ENCODE measurements at regions not wholly inside any gene's neighbourhood (a gene's known extent, or its start where the extent isn't known, plus 50 kb on each side); places are given as distances from the start of the nearest gene placed in this dataset.
A peak's percentile ranks its signal among the peaks of the same experiment; 100 is the strongest.

DNA sequence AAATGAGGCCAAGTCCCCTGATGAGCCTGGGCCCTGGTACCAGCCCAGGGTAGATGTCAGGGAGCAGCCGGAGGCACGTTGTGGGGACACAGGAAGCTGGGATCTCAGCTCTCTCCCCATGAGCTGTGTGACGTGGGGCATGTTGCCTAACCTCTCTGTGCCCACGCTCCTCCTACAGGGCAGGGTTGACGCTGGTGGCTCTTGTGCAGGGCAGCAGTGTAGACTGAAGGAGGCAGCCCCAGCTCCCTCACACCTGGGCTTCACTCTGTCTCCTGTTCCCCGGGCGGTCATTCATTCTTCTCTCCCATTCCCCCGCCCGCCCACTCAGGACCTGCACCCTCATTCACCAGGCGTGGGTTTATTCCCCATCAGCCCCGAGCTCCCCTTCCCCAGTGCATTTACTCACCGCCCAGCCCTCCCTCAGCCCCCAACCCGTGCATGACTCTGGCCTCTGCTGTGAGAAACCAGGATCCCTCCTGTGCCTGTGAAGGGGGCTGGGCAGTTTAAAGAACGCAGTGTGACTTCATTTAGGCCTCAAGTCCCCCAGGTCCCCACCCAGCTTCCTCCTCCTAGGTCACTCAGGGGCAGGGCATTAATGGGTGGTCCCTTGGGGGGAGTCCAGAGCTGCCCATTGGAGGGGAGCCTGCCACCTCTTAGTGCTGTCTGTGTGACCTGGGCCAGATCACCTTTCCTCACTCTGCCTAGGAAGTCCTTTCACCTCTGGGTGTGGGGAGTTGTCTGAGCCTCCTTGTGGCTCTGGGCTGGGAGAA is 285.7 kb downstream of the PTPRU start:
- DNase-seq = no peak
- Histone ChIP-seq H3K36me3 (no peaks in the 10 kb centered on the region), H3K27me3 (ENCODE audit: insufficient read depth, low read depth, severe bottlenecking) (no peaks in the 10 kb centered on the region), H3K4me3 (ENCODE audit: low read depth, low read length) (no peak overlapping the region), H3K27ac (no peak overlapping the region), H3K9me3 (ENCODE audit: severe bottlenecking) (no peaks in the 10 kb centered on the region)
- TF ChIP-seq, protein P1, sequence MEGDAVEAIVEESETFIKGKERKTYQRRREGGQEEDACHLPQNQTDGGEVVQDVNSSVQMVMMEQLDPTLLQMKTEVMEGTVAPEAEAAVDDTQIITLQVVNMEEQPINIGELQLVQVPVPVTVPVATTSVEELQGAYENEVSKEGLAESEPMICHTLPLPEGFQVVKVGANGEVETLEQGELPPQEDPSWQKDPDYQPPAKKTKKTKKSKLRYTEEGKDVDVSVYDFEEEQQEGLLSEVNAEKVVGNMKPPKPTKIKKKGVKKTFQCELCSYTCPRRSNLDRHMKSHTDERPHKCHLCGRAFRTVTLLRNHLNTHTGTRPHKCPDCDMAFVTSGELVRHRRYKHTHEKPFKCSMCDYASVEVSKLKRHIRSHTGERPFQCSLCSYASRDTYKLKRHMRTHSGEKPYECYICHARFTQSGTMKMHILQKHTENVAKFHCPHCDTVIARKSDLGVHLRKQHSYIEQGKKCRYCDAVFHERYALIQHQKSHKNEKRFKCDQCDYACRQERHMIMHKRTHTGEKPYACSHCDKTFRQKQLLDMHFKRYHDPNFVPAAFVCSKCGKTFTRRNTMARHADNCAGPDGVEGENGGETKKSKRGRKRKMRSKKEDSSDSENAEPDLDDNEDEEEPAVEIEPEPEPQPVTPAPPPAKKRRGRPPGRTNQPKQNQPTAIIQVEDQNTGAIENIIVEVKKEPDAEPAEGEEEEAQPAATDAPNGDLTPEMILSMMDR (IDR thresholded peaks at IDR 0.05; ENCODE audit: low read depth, low read length) = no peak

DNA sequence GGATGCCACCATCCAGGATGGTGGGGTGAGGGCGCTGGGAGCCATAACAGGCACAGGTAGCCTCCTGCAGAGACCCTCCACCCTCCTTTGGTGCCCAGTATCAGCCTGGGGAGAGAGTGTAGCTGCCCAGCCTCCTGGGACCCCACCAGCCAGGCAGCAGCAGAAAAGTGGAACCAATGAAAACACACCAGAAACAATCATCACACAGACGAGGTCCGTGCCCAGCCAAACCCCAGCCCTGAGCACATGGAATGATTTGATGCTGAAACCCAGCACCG is 285.1 kb downstream of the PTPRU start:
- TF ChIP-seq, protein P1 (IDR thresholded peaks at IDR 0.05; ENCODE audit: low read depth, low read length) = no peak
- Histone ChIP-seq H3K9me3 (ENCODE audit: severe bottlenecking) (no peaks in the 10 kb centered on the region), H3K4me3 (ENCODE audit: low read depth, low read length) (no peak overlapping the region), H3K36me3 (no peaks in the 10 kb centered on the region), H3K27me3 (ENCODE audit: insufficient read depth, low read depth, severe bottlenecking) (no peaks in the 10 kb centered on the region), H3K27ac (no peak overlapping the region)
- DNase-seq = no peak

DNA sequence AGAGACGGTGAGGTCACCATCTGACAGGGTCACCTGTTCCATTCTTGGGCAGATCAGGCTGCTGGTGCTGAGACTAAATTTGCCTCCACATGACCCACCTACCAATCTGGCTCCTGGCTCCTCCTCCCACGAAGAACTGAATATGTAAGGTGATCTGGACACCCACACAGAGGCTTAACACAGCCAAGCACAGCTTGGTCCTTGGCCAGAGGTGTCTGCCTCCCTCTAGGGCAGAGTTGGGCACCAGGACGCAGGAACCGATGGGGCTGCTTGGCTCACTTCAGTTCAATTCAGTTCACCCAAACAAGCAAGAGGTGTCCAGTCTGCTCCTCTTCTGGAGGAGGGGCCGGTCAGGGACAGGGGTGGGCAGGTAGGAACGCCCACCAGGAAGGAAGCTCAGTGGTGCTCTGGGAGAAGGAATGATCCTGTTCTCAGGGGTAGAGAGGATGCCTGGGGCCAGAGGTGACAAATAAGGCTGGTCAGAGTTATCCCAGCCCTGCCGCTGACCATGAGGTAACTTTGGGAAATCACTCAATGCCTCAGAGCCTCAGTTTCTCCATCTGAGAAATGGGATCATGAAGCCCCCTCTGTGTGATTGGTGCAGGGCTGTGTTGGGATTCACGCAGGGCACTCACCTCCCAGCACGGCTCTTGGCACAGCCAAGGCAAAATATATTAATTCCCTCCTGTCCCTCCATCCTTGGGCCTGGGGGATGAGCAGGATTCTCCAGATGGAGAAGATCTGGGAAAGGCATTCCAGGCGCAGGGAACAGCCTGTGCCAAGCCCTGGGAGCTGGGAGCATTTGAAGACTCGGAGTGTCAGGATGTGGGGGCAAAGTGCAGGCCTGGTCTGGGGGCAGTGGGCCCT is 284.5 kb downstream of the PTPRU start:
- H3K27me3 ChIP-seq (ENCODE audit: insufficient read depth, low read depth, severe bottlenecking) = no peaks in the 10 kb centered on the region
- TF ChIP-seq, protein P1 (IDR thresholded peaks at IDR 0.05; ENCODE audit: low read depth, low read length) = no peak
- H3K36me3 ChIP-seq = no peaks in the 10 kb centered on the region
- H3K9me3 ChIP-seq (ENCODE audit: severe bottlenecking) = no peaks in the 10 kb centered on the region
- H3K4me3 ChIP-seq (ENCODE audit: low read depth, low read length) = peak overlapping the region; percentile 34
- peak; percentile 70 for DNase-seq
- H3K27ac ChIP-seq = peak overlapping the region; percentile 75

DNA sequence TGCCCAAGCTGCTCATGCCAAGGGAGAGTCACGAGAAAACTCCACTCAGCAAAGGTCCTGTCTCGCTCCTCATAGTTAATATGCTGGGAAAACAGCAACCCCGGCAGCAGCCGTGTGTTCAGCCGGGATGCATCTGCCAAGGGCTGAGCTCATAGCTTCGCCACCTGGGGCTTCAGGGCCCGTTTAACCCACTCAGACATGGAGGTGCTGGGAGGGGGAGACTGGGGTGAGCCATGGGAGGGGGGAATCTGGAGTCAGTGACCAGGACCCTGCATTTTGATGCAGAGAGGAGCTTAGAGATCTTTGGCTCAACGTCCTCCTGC is 283.4 kb downstream of the PTPRU start:
- TF ChIP-seq, protein P1 (IDR thresholded peaks at IDR 0.05; ENCODE audit: low read depth, low read length) = no peak
- Histone ChIP-seq H3K9me3 (ENCODE audit: severe bottlenecking) (no peaks in the 10 kb centered on the region), H3K27me3 (ENCODE audit: insufficient read depth, low read depth, severe bottlenecking) (no peaks in the 10 kb centered on the region), H3K4me3 (ENCODE audit: low read depth, low read length) (peak overlapping the region; percentile 34), H3K27ac (peak overlapping the region; percentile 75), H3K36me3 (no peaks in the 10 kb centered on the region)
- DNase-seq = peak; percentile 63

DNA sequence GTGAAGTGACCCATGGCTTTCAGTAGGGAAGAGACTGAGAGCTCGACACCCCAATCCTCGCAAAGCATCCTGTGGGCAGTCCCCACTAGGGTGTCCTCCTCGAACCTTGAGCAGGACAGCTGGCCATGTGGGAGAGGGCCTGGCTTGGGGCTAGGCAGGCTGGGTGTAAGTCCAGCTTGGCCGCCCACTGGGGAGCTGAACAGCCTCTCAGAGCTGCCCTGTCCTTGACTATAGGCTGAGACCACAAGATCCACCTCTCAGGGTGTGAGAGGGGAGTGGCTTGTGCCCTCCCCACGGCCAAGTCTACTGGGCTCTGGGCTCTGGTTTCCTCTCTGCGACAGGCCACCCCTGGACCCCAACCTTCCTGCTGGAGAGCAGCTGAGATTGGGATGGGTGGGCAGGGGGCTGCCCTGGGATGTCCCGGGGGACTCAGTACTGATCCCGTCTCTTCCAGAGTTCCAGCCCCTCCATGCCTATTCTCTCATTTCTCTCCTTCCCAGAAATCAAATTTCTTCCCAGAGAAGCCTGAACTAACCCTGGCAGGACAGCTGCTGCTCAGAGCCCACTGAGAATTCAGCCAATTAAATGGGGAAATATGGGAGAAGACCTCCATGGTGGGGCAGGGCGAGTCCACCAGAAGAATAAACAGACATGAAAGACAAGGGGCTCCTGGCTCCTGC is 282.9 kb downstream of the PTPRU start:
- H3K27ac ChIP-seq = peak overlapping the region; percentile 75

More for the DNA sequence above, 282.9 kb downstream of the PTPRU start:
- Histone ChIP-seq H3K27me3 (ENCODE audit: insufficient read depth, low read depth, severe bottlenecking) (no peaks in the 10 kb centered on the region), H3K4me3 (ENCODE audit: low read depth, low read length) (peak overlapping the region; percentile 34), H3K36me3 (no peaks in the 10 kb centered on the region), H3K9me3 (ENCODE audit: severe bottlenecking) (no peaks in the 10 kb centered on the region)
- TF ChIP-seq, protein P1 (IDR thresholded peaks at IDR 0.05; ENCODE audit: low read depth, low read length) = no peak
- no peak for DNase-seq
